IMR-90 (cell line): ENCODE measurements at regions not wholly inside any gene's neighbourhood (a gene's known extent, or its start where the extent isn't known, plus 50 kb on each side); places are given as distances from the start of the nearest gene placed in this dataset.

ENCODE experiments used
- ATAC-seq: fragments of 200-7000 bp; cut with Tn5 transposase; 2 replicates; pipeline ENCODE4 v1.9.1; 2020; ENCODE audit warnings: low read depth, mild to moderate bottlenecking, moderate library complexity
- BruUV-seq: library from RNA; stranded (reverse); fragments of 400-500 nt; replicated peaks from 2 replicates; lab custom pipeline; 2021; lab: Mats Ljungman, UMichigan
- CTCF ChIA-PET: fragments of 300-600 bp; formaldehyde crosslinking; extraction: SDS; loops from one replicate; lab custom pipeline; 2021; ENCODE audit warnings: antibody characterized with exemption; lab: Yijun Ruan, JAX
- POLR2A ChIA-PET: fragments of 300-600 bp; sonication (Branson Sonifier 250); formaldehyde crosslinking; loops from one replicate; lab custom pipeline; 2022; ENCODE audit warnings: antibody characterized with exemption; ENCODE audit not compliant: unreplicated experiment; lab: Charles Lee
- DNase-seq: peaks from one replicate; pipeline ENCODE4 v3.0.0; 2013
- H2AFZ ChIP-seq: replicated peaks from 2 replicates; pipeline ENCODE3; 2013; ENCODE audit warnings: low read length, mild to moderate bottlenecking; ENCODE audit not compliant: poor library complexity
- H2AK5ac ChIP-seq: 2 replicates; pipeline ENCODE4 v1.6.1; 2013; ENCODE audit warnings: low read depth, low read length, inconsistent platforms
- H2AK9ac ChIP-seq: replicated peaks from 2 replicates; pipeline ENCODE3; 2013; ENCODE audit warnings: mild to moderate bottlenecking, low read depth, low read length, moderate library complexity; ENCODE audit not compliant: poor library complexity
- H2BK120ac ChIP-seq: 2 replicates; pipeline ENCODE4 v1.6.1; 2013; ENCODE audit warnings: low read depth, low read length, inconsistent platforms
- H2BK15ac ChIP-seq: 3 replicates; pipeline ENCODE4 v1.6.1; 2013; ENCODE audit warnings: low read depth, low read length, inconsistent platforms
- H2BK20ac ChIP-seq: 2 replicates; pipeline ENCODE4 v1.6.1; 2013; ENCODE audit warnings: low read depth, mild to moderate bottlenecking, inconsistent platforms, low read length, moderate library complexity
- H2BK5ac ChIP-seq: 2 replicates; pipeline ENCODE4 v1.6.1; 2013; ENCODE audit warnings: mild to moderate bottlenecking, low read depth, low read length, inconsistent platforms; ENCODE audit not compliant: poor library complexity, severe bottlenecking
- H3K14ac ChIP-seq: replicated peaks from 2 replicates; pipeline ENCODE4 v1.6.1; 2013; ENCODE audit warnings: low read depth, low read length, inconsistent platforms
- H3K18ac ChIP-seq: 2 replicates; pipeline ENCODE4 v1.6.1; 2013; ENCODE audit warnings: low read depth, low read length, control low read depth
- H3K23ac ChIP-seq: 2 replicates; pipeline ENCODE4 v1.6.1; 2013; ENCODE audit warnings: low read depth, low read length, inconsistent platforms
- H3K27ac ChIP-seq: 2 replicates; pipeline ENCODE4 v1.5.1; 2013; ENCODE audit warnings: mild to moderate bottlenecking, control low read depth, low read length; ENCODE audit not compliant: insufficient read depth
- H3K27me3 ChIP-seq: 2 replicates; pipeline ENCODE4 v1.6.1; 2013; ENCODE audit warnings: low read length; ENCODE audit not compliant: control insufficient read depth, insufficient read depth
- H3K36me3 ChIP-seq: 2 replicates; pipeline ENCODE4 v1.6.1; 2013; ENCODE audit warnings: low read length, mixed read lengths; ENCODE audit not compliant: control insufficient read depth, insufficient read depth
- H3K4ac ChIP-seq: 2 replicates; pipeline ENCODE4 v1.6.1; 2013; ENCODE audit warnings: low read depth, low read length, inconsistent platforms
- H3K4me1 ChIP-seq: 2 replicates; pipeline ENCODE4 v1.6.1; 2013; ENCODE audit warnings: low read length, mixed read lengths; ENCODE audit not compliant: control insufficient read depth, insufficient read depth
- H3K4me2 ChIP-seq: 2 replicates; pipeline ENCODE4 v1.6.1; 2013; ENCODE audit warnings: low read depth, mild to moderate bottlenecking, control low read depth, low read length, moderate library complexity
- H3K4me3 ChIP-seq: 2 replicates; pipeline ENCODE4 v1.5.1; 2013; ENCODE audit warnings: low read depth, mild to moderate bottlenecking, control low read depth, low read length, moderate library complexity; ENCODE audit not compliant: insufficient read depth
- H3K56ac ChIP-seq: 2 replicates; pipeline ENCODE4 v1.6.1; 2013; ENCODE audit warnings: low read length, inconsistent platforms; ENCODE audit not compliant: insufficient read depth; ENCODE audit errors: extremely low read depth
- H3K79me1 ChIP-seq, 2 experiments: 2 replicates each; pipeline ENCODE4 v1.6.1; 2013; ENCODE audit warnings: low read length in 2 of 2, inconsistent platforms in 1 of 2, low read depth in 1 of 2
- H3K9ac ChIP-seq: 2 replicates; pipeline ENCODE4 v1.6.1; 2013; ENCODE audit warnings: low read depth, low read length, control low read depth
- H3K9me1 ChIP-seq: 2 replicates; pipeline ENCODE4 v1.6.1; 2013; ENCODE audit warnings: low read length, inconsistent platforms; ENCODE audit not compliant: insufficient read depth
- H3K9me3 ChIP-seq: 2 replicates; pipeline ENCODE4 v1.6.1; 2013; ENCODE audit warnings: low read length; ENCODE audit not compliant: control insufficient read depth, insufficient read depth
- H4K20me1 ChIP-seq: 2 replicates; pipeline ENCODE4 v1.6.1; 2013; ENCODE audit warnings: low read length, inconsistent platforms; ENCODE audit not compliant: insufficient read depth
- H4K5ac ChIP-seq: 2 replicates; pipeline ENCODE4 v1.6.1; 2013; ENCODE audit warnings: mild to moderate bottlenecking, low read depth, low read length, control low read depth
- H4K8ac ChIP-seq, 2 experiments: 2 replicates each; pipeline ENCODE4 v1.6.1; 2013; ENCODE audit warnings: low read depth in 2 of 2, low read length in 2 of 2, control low read depth in 1 of 2, inconsistent platforms in 1 of 2
- H4K91ac ChIP-seq: 2 replicates; pipeline ENCODE4 v1.6.1; 2013; ENCODE audit warnings: low read depth, low read length, inconsistent platforms; ENCODE audit not compliant: insufficient read depth
- BHLHE40 ChIP-seq: fragments of 150-350 bp; IDR thresholded peaks from 2 replicates; pipeline ENCODE4 v1.6.1; 2016; ENCODE audit warnings: mild to moderate bottlenecking, low read depth, low read length
- CEBPB ChIP-seq: IDR thresholded peaks from 2 replicates; pipeline ENCODE4 v1.6.1; 2012; ENCODE audit warnings: low read depth, low read length, improper control_type of control experiment
- CHD1 ChIP-seq: IDR thresholded peaks from 2 replicates; pipeline ENCODE4 v1.6.1; 2012; ENCODE audit warnings: low read depth, low read length, improper control_type of control experiment
- FOS ChIP-seq: fragments of 150-350 bp; IDR thresholded peaks from 2 replicates; pipeline ENCODE4 v1.6.1; 2016; ENCODE audit warnings: low read depth, low read length
- MAFK ChIP-seq: IDR thresholded peaks from 2 replicates; pipeline ENCODE4 v1.6.1; 2012; ENCODE audit warnings: low read depth, low read length, improper control_type of control experiment
- MAZ ChIP-seq: IDR thresholded peaks from 2 replicates; pipeline ENCODE4 v1.6.1; 2012; ENCODE audit warnings: low read depth, mild to moderate bottlenecking, low read length, improper control_type of control experiment, moderate library complexity, borderline replicate concordance
- MXI1 ChIP-seq: IDR thresholded peaks from 2 replicates; pipeline ENCODE4 v1.6.1; 2012; ENCODE audit warnings: low read depth, mild to moderate bottlenecking, low read length, moderate library complexity, borderline replicate concordance
- NFE2L2 ChIP-seq: fragments of 150-350 bp; IDR thresholded peaks from 2 replicates; pipeline ENCODE4 v1.6.1; 2016; ENCODE audit warnings: low read depth, mild to moderate bottlenecking, low read length
- POLR2A ChIP-seq: IDR thresholded peaks from 2 replicates; pipeline ENCODE4 v1.6.1; 2012; ENCODE audit warnings: mild to moderate bottlenecking, low read depth, low read length
- RAD21 ChIP-seq: IDR thresholded peaks from 2 replicates; pipeline ENCODE4 v1.6.1; 2012; ENCODE audit warnings: low read length, improper control_type of control experiment
- RCOR1 ChIP-seq: IDR thresholded peaks from 2 replicates; pipeline ENCODE4 v1.6.1; 2012; ENCODE audit warnings: mild to moderate bottlenecking, low read length, improper control_type of control experiment; ENCODE audit not compliant: insufficient replicate concordance
- RFX5 ChIP-seq: IDR thresholded peaks from 2 replicates; pipeline ENCODE4 v1.8.0; 2012; ENCODE audit warnings: low read depth, mild to moderate bottlenecking, low read length, moderate library complexity
- SMC3 ChIP-seq: fragments of 150-350 bp; IDR thresholded peaks from 2 replicates; pipeline ENCODE4 v1.6.1; 2016; ENCODE audit warnings: low read depth, mild to moderate bottlenecking, antibody characterized with exemption, low read length, moderate library complexity
- WGBS, 2 experiments: methylation state at CpG; one replicate each; pipeline versions ENCODE4 v1.1.5 to v1.1.7; 2013; ENCODE audit warnings: missing lambda C conversion rate in 2 of 2; ENCODE audit not compliant: insufficient read length in 1 of 2; ENCODE audit errors: extremely low coverage in 2 of 2; 5-methylcytosine and 5-hydroxymethylcytosine counted together
- dilution Hi-C: fragments of 300-500 bp; cut with HindIII; formaldehyde crosslinking; loops from one replicate; pipeline ENCODE4 v1.14.3; 2018; ENCODE audit warnings: low sequenced_read_pairs; ENCODE audit not compliant: unreplicated experiment
- in situ Hi-C: fragments of 300-500 bp; cut with MboI; formaldehyde crosslinking; loops from 3 replicates; pipeline ENCODE4 v1.14.3; 2019; ENCODE audit warnings: low sequenced_read_pairs, inconsistent platforms, mixed read lengths
- intact Hi-C: fragments of 100-400 bp; cut with micrococcal nuclease; formaldehyde crosslinking; loops from 2 replicates; pipeline ENCODE4 v1.10.0; 2022
- TF ChIP-seq, protein P1 (sequence below): conservative IDR thresholded peaks from 2 replicates; pipeline ENCODE4 v1.5.1; 2012; ENCODE audit warnings: mild to moderate bottlenecking, low read depth, low read length, improper control_type of control experiment
- TF ChIP-seq, protein P2 (sequence below): fragments of 150-350 bp; IDR thresholded peaks from 2 replicates; pipeline ENCODE4 v1.6.1; 2016; ENCODE audit warnings: low read depth, mild to moderate bottlenecking, low read length, moderate library complexity, borderline replicate concordance
- TF ChIP-seq, protein P3 (sequence below): fragments of 150-350 bp; IDR thresholded peaks from 2 replicates; pipeline ENCODE4 v1.6.1; 2017; ENCODE audit warnings: mild to moderate bottlenecking, antibody characterized with exemption, low read length, low read depth

DNA sequence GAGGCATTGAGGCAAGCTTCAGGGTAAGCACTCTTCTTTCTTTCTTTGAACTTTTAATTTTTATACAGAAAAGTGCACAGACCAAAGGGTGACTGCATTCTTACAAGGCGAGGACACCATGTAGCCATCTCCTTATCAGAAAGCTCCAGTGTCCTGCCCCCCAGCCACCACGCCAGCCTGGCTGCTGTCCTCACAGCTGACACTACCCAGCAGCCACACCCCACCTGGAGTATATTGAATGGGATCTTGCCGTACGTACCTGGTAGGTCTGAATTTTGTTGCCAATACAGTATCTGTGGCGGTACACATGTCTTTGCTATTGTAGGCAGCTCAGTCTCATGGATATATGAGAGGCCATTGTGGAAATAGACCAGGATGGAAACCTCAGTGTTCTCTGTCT, 284.0 kb upstream of the IRX2 start:
- no CpG with 5 or more reads among the region's 5 CpGs for WGBS, 2 experiments
- H4K5ac ChIP-seq, result no peak overlapping the region
- H2AFZ ChIP-seq, result no peak overlapping the region
- H3K18ac ChIP-seq, result no peak overlapping the region
- TF ChIP-seq RCOR1 (no peak), CEBPB (no peak), NFE2L2 (no peak), POLR2A (no peak), CHD1 (no peak), MAZ (no peak), MAFK (no peak), SMC3 (no peak), RFX5 (no peak), BHLHE40 (no peak), RAD21 (no peak), MXI1 (no peak), FOS (no peak)
- TF ChIP-seq, protein P1, sequence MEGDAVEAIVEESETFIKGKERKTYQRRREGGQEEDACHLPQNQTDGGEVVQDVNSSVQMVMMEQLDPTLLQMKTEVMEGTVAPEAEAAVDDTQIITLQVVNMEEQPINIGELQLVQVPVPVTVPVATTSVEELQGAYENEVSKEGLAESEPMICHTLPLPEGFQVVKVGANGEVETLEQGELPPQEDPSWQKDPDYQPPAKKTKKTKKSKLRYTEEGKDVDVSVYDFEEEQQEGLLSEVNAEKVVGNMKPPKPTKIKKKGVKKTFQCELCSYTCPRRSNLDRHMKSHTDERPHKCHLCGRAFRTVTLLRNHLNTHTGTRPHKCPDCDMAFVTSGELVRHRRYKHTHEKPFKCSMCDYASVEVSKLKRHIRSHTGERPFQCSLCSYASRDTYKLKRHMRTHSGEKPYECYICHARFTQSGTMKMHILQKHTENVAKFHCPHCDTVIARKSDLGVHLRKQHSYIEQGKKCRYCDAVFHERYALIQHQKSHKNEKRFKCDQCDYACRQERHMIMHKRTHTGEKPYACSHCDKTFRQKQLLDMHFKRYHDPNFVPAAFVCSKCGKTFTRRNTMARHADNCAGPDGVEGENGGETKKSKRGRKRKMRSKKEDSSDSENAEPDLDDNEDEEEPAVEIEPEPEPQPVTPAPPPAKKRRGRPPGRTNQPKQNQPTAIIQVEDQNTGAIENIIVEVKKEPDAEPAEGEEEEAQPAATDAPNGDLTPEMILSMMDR, result no peak
- TF ChIP-seq, protein P2, sequence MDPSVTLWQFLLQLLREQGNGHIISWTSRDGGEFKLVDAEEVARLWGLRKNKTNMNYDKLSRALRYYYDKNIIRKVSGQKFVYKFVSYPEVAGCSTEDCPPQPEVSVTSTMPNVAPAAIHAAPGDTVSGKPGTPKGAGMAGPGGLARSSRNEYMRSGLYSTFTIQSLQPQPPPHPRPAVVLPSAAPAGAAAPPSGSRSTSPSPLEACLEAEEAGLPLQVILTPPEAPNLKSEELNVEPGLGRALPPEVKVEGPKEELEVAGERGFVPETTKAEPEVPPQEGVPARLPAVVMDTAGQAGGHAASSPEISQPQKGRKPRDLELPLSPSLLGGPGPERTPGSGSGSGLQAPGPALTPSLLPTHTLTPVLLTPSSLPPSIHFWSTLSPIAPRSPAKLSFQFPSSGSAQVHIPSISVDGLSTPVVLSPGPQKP, result no peak
- TF ChIP-seq, protein P3, sequence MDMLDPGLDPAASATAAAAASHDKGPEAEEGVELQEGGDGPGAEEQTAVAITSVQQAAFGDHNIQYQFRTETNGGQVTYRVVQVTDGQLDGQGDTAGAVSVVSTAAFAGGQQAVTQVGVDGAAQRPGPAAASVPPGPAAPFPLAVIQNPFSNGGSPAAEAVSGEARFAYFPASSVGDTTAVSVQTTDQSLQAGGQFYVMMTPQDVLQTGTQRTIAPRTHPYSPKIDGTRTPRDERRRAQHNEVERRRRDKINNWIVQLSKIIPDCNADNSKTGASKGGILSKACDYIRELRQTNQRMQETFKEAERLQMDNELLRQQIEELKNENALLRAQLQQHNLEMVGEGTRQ, result no peak
- no peak overlapping the region for H3K14ac ChIP-seq
- no peak overlapping the region for H3K9ac ChIP-seq
- H3K27me3 ChIP-seq, result no peaks in the 10 kb centered on the region
- ChIA-PET CTCF (no interaction called here), POLR2A (no interaction called here)
- no peak overlapping the region for H2BK15ac ChIP-seq
- no peak overlapping the region for H3K27ac ChIP-seq
- DNase-seq, result no peak
- no peak overlapping the region for H3K4me2 ChIP-seq
- in situ Hi-C loops, result no loop called here
- no peak overlapping the region for H4K91ac ChIP-seq
- H3K4me1 ChIP-seq, result no peaks in the 10 kb centered on the region
- no peak overlapping the region for H2AK5ac ChIP-seq
- no peaks in the 10 kb centered on the region for H4K20me1 ChIP-seq
- no peak overlapping the region for H4K8ac ChIP-seq
- BruUV-seq, result no TSS peak
- dilution Hi-C loops, result no loop called here
- intact Hi-C loops, result no loop called here
- no peak overlapping the region for H2AK9ac ChIP-seq
- peaks cover 35% of the 10 kb centered on the region for H3K9me3 ChIP-seq
- H3K4ac ChIP-seq, result no peak overlapping the region
- H3K56ac ChIP-seq, result no peak overlapping the region
- no peaks in the 10 kb centered on the region for H3K79me1 ChIP-seq
- H3K9me1 ChIP-seq, result no peaks in the 10 kb centered on the region
- H2BK20ac ChIP-seq, result no peak overlapping the region
- H3K23ac ChIP-seq, result no peak overlapping the region
- no peak overlapping the region for H2BK120ac ChIP-seq
- ATAC-seq, result no peak
- no peaks in the 10 kb centered on the region for H3K36me3 ChIP-seq
- no peak overlapping the region for H2BK5ac ChIP-seq
- no peak overlapping the region for H3K4me3 ChIP-seq
